ENCODE measurements at regions not wholly inside any gene's neighbourhood (a gene's known extent, or its start where the extent isn't known, plus 50 kb on each side); places are given as distances from the start of the nearest gene placed in this dataset.

- no peak for TF ChIP-seq CHD7 (IDR thresholded peaks at IDR 0.05; ENCODE audit: insufficient replicate concordance, low read length)
- no peak for TF ChIP-seq RBBP5 (IDR thresholded peaks at IDR 0.05; ENCODE audit: borderline replicate concordance, low read depth, low read length)
- TF ChIP-seq TAF1 (IDR thresholded peaks at IDR 0.05; ENCODE audit: low read depth, low read length): no peak
- TF ChIP-seq, protein P1, sequence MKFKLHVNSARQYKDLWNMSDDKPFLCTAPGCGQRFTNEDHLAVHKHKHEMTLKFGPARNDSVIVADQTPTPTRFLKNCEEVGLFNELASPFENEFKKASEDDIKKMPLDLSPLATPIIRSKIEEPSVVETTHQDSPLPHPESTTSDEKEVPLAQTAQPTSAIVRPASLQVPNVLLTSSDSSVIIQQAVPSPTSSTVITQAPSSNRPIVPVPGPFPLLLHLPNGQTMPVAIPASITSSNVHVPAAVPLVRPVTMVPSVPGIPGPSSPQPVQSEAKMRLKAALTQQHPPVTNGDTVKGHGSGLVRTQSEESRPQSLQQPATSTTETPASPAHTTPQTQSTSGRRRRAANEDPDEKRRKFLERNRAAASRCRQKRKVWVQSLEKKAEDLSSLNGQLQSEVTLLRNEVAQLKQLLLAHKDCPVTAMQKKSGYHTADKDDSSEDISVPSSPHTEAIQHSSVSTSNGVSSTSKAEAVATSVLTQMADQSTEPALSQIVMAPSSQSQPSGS (IDR thresholded peaks at IDR 0.05; ENCODE audit: low read length): no peak
- no peak for TF ChIP-seq CTCF (IDR thresholded peaks at IDR 0.05; ENCODE audit: control extremely low read depth in 1 of 3, insufficient read depth in 1 of 3, low read depth in 1 of 3, low read length in 3 of 3)
- no peak for TF ChIP-seq SRF (IDR thresholded peaks at IDR 0.05; ENCODE audit: low read depth, low read length)
- TF ChIP-seq TEAD4 (IDR thresholded peaks at IDR 0.05; ENCODE audit: low read depth, low read length): no peak
- no peak for TF ChIP-seq TAF7 (optimal IDR thresholded peaks at IDR 0.05; ENCODE audit: borderline replicate concordance, low read depth, low read length)
These were observed 59.7 kb downstream of the NPPC start (continued) for GRCh38 chr2:231866450-231866849.

Measured in H1 (cell line).